ENCODE measurements at regions not wholly inside any gene's neighbourhood (a gene's known extent, or its start where the extent isn't known, plus 50 kb on each side); places are given as distances from the start of the nearest gene placed in this dataset.

DNA sequence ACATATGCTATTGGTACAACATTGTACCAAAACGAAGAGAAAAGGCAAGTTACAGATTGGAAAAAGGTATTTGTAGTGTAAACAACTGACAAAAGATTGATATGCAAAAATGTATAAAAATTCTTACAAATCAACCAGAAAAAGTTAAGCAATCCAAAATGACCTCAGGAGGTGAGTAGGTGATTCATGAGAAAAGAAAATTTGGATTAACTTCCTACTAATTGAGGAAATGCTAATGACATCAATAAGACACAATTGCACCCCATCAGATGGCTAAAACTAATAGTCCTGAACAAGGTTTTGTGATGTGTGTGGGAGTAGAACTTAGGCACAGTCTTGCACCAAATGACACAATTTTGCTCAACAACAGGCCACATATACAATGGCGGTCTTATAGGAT, 129.3 kb downstream of the COPS8 start:
- H3K27me3 ChIP-seq (ENCODE audit: control insufficient read depth, insufficient read depth, low read length) = no peaks in the 10 kb centered on the region
- H3K36me3 ChIP-seq (ENCODE audit: control insufficient read depth, insufficient read depth, low read length) = no peaks in the 10 kb centered on the region
- FAIRE-seq = no peak
- DNase-seq (ENCODE audit: low read depth) = no peak
- TF ChIP-seq, protein P1, sequence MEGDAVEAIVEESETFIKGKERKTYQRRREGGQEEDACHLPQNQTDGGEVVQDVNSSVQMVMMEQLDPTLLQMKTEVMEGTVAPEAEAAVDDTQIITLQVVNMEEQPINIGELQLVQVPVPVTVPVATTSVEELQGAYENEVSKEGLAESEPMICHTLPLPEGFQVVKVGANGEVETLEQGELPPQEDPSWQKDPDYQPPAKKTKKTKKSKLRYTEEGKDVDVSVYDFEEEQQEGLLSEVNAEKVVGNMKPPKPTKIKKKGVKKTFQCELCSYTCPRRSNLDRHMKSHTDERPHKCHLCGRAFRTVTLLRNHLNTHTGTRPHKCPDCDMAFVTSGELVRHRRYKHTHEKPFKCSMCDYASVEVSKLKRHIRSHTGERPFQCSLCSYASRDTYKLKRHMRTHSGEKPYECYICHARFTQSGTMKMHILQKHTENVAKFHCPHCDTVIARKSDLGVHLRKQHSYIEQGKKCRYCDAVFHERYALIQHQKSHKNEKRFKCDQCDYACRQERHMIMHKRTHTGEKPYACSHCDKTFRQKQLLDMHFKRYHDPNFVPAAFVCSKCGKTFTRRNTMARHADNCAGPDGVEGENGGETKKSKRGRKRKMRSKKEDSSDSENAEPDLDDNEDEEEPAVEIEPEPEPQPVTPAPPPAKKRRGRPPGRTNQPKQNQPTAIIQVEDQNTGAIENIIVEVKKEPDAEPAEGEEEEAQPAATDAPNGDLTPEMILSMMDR (IDR thresholded peaks at IDR 0.05; ENCODE audit: insufficient read depth, low read length, severe bottlenecking) = no peak
- no peak overlapping the region for H3K4me3 ChIP-seq (ENCODE audit: low read depth, low read length)

DNA sequence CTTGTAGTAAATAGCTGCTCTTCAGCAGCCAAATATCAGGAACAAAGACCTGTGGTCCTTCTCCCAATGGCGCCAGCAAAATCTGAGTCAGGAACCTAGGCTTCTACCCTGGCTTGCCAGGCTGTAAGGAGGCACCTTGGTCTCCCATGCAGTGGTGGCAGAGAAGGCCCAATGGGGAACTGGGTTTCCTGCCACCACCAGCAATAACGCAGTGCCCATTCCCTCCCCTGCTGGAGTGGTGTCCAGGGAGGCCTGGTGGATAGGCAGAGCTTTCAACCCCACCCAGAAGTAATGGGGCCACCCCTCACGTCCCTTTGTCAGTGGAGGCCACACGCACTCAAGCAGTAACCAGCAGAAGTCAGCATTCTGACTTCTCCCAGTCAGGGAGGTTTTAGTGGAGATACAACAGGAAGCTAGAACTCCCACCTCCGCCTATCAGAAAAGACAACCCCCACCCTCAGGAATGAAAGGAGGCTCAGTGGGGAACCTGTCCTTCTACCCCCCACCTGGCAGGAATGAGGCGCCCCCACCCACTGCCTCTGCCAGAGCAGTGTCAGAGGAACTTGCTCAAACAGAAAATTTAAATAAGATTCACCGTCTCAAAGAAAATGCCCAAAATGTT, 132.4 kb downstream of the COPS8 start:
- TF ChIP-seq, protein P1 (IDR thresholded peaks at IDR 0.05; ENCODE audit: insufficient read depth, low read length, severe bottlenecking) = no peak
- H3K4me3 ChIP-seq (ENCODE audit: low read depth, low read length) = no peak overlapping the region
- DNase-seq (ENCODE audit: low read depth) = no peak
- peak; percentile 28 for FAIRE-seq
- no peaks in the 10 kb centered on the region for H3K27me3 ChIP-seq (ENCODE audit: control insufficient read depth, insufficient read depth, low read length)
- no peaks in the 10 kb centered on the region for H3K36me3 ChIP-seq (ENCODE audit: control insufficient read depth, insufficient read depth, low read length)

DNA sequence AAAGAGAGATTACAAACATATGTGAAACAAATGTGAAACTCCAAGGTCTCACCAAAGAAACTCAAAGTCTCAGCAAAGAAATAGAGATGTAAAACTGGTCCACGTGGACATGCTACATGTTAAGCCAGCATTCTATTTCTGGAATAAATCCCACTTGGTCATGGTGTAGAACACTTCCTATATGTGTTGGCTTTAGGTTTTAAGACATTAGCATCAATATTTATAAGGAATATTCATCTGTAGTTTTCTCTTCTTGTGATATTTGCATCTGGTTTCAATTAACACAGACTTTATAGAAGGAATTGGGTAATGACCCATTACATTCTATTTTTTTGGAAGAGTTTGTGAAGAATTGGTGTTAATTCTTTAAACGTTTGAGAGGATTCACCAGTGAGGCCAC, 133.1 kb downstream of the COPS8 start:
- Histone ChIP-seq H3K4me3 (ENCODE audit: low read depth, low read length) (no peak overlapping the region), H3K27me3 (ENCODE audit: control insufficient read depth, insufficient read depth, low read length) (no peaks in the 10 kb centered on the region), H3K36me3 (ENCODE audit: control insufficient read depth, insufficient read depth, low read length) (no peaks in the 10 kb centered on the region)
- FAIRE-seq (no peak), DNase-seq (ENCODE audit: low read depth) (no peak)
- TF ChIP-seq, protein P1 (IDR thresholded peaks at IDR 0.05; ENCODE audit: insufficient read depth, low read length, severe bottlenecking) = no peak

DNA sequence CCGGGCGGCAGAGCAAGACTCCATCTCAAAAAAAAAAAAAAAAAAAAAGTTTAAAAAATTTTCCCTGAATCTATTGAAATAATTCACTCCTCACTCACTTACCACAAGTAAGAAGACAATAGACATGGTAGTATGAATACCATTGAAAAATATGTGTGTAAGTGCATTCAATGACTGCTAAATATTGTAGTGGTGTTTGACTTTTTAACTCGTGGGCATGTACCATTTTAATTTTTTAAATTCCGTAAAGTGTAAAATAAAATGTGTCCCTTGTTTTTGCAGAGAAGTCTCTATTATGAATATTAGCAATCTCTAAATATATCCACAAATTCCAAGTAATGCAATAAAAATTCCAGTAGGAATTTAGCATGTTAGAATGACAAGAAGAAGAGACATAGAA, 134.1 kb downstream of the COPS8 start:
- no peak for DNase-seq (ENCODE audit: low read depth)
- FAIRE-seq = no peak
- TF ChIP-seq, protein P1 (IDR thresholded peaks at IDR 0.05; ENCODE audit: insufficient read depth, low read length, severe bottlenecking) = no peak
- H3K36me3 ChIP-seq (ENCODE audit: control insufficient read depth, insufficient read depth, low read length) = no peaks in the 10 kb centered on the region
- no peaks in the 10 kb centered on the region for H3K27me3 ChIP-seq (ENCODE audit: control insufficient read depth, insufficient read depth, low read length)
- no peak overlapping the region for H3K4me3 ChIP-seq (ENCODE audit: low read depth, low read length)

DNA sequence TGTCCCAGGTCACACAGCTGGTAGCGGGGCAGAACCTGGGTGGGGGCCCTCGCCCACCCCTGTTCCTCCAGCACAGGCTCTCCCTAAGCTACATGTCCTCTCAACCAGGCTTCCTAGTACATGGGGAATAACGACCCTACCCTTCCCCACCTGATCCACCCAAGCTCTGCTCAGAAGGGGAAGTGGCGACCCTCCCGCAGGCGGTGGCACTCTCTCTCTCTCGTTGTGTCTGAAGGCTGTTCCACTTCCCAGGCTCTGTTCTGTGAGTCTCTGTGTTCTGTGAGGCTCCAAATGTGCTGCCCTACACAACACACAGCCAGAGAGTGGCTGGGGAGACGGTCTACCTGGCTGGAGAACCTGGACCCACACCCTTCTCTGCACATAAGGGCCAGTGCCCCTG, 135.8 kb downstream of the COPS8 start:
- FAIRE-seq (no peak), DNase-seq (ENCODE audit: low read depth) (no peak)
- Histone ChIP-seq H3K36me3 (ENCODE audit: control insufficient read depth, insufficient read depth, low read length) (no peaks in the 10 kb centered on the region), H3K27me3 (ENCODE audit: control insufficient read depth, insufficient read depth, low read length) (no peaks in the 10 kb centered on the region), H3K4me3 (ENCODE audit: low read depth, low read length) (no peak overlapping the region)
- TF ChIP-seq, protein P1 (IDR thresholded peaks at IDR 0.05; ENCODE audit: insufficient read depth, low read length, severe bottlenecking) = no peak

DNA sequence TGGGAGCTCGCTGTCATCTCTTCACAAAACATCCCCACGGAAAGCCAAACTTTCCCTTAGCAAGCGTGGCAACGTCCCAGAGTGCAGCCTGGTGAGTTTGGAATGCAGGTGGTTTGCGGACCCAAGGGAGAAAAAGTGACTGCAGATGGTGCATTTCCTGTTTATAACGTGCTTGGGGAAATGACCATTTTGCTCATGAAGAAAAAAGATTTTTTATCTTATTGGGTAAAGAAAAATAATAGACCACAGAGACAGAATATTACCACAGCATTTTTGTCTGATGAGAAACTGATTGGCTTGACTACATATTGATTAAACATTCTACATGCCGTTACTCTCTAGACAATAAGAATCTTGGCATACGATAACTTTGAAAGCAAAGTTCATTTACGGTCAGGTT, 136.5 kb downstream of the COPS8 start:
- FAIRE-seq (no peak), DNase-seq (ENCODE audit: low read depth) (no peak)
- TF ChIP-seq, protein P1 (IDR thresholded peaks at IDR 0.05; ENCODE audit: insufficient read depth, low read length, severe bottlenecking) = no peak
- H3K4me3 ChIP-seq (ENCODE audit: low read depth, low read length) = no peak overlapping the region
- H3K27me3 ChIP-seq (ENCODE audit: control insufficient read depth, insufficient read depth, low read length) = no peaks in the 10 kb centered on the region
- H3K36me3 ChIP-seq (ENCODE audit: control insufficient read depth, insufficient read depth, low read length) = no peaks in the 10 kb centered on the region
